ENCODE measurements at regions not wholly inside any gene's neighbourhood (a gene's known extent, or its start where the extent isn't known, plus 50 kb on each side); places are given as distances from the start of the nearest gene placed in this dataset.
"Not testable (repeated sequence)": the region's sequence is repeated elsewhere in the genome, so short reads cannot be mapped to it uniquely, and the experiment has no call there.

GRCh38 chr2:160550048-160550447 is 56.4 kb upstream of the RBMS1 start:
- no peak for DNase-seq

GRCh38 chr2:160551259-160551658 is 57.7 kb upstream of the RBMS1 start:
- no peak for DNase-seq

- DNase-seq: no peak
Observed at GRCh38 chr2:160555420-160556071, 61.9 kb upstream of the RBMS1 start.

- DNase-seq: no peak
Observed at GRCh38 chr2:160557903-160558302, 64.3 kb upstream of the RBMS1 start.

- DNase-seq: no peak
Observed at GRCh38 chr2:160558531-160558930, 64.9 kb upstream of the RBMS1 start.

GRCh38 chr2:160561551-160562295 is 68.1 kb upstream of the RBMS1 start:
- no peak for DNase-seq

- DNase-seq: no peak
Observed at GRCh38 chr2:160562730-160563129, 69.1 kb upstream of the RBMS1 start.

GRCh38 chr2:160564591-160564990 is 71.0 kb upstream of the RBMS1 start:
- no peak for DNase-seq

- DNase-seq: no peak
Observed at GRCh38 chr2:160565099-160565845, 71.7 kb upstream of the RBMS1 start.

- DNase-seq: no peak
Observed at GRCh38 chr2:160566717-160567116, 73.1 kb upstream of the RBMS1 start.

- DNase-seq: no peak
Observed at GRCh38 chr2:160568856-160569255, 75.2 kb upstream of the RBMS1 start.

GRCh38 chr2:160570376-160570775 is 76.8 kb upstream of the RBMS1 start:
- no peak for DNase-seq

GRCh38 chr2:160574468-160575140 is 81.0 kb upstream of the RBMS1 start:
- DNase-seq: no peak

GRCh38 chr2:160575368-160575767 is 81.8 kb upstream of the RBMS1 start:
- DNase-seq: no peak

- no peak for DNase-seq
Observed at GRCh38 chr2:160576054-160576499, 82.5 kb upstream of the RBMS1 start.

GRCh38 chr2:160577081-160577480 is 83.5 kb upstream of the RBMS1 start:
- DNase-seq: not testable (repeated sequence)

GRCh38 chr2:160581035-160581434 is 87.4 kb upstream of the RBMS1 start:
- DNase-seq: no peak

- no peak for DNase-seq
Observed at GRCh38 chr2:160581448-160581847, 87.8 kb upstream of the RBMS1 start.

GRCh38 chr2:160582081-160582480 is 88.5 kb upstream of the RBMS1 start:
- DNase-seq: no peak

- DNase-seq: no peak
Observed at GRCh38 chr2:160582490-160583145, 89.0 kb upstream of the RBMS1 start.

- DNase-seq: no peak
Observed at GRCh38 chr2:160583146-160583535, 89.5 kb upstream of the RBMS1 start.

GRCh38 chr2:160583813-160584537 is 90.4 kb upstream of the RBMS1 start:
- DNase-seq: no peak

Measured in NCI-H1930 (cell line).